Muscle of leg (tissue), 3 donors: ENCODE measurements at regions not wholly inside any gene's neighbourhood (a gene's known extent, or its start where the extent isn't known, plus 50 kb on each side); places are given as distances from the start of the nearest gene placed in this dataset.

ENCODE experiments used
- DNase-seq: peaks from one replicate; pipeline ENCODE4 v3.0.0; 2013
- H3K27ac ChIP-seq: one replicate; pipeline ENCODE4 v1.5.1; 2013; ENCODE audit warnings: mild to moderate bottlenecking, low read length, control low read depth
- H3K27me3 ChIP-seq: one replicate; pipeline ENCODE4 v1.6.1; 2013; ENCODE audit warnings: low read length; ENCODE audit not compliant: control insufficient read depth, insufficient read depth
- H3K36me3 ChIP-seq: one replicate; pipeline ENCODE4 v1.6.1; 2013; ENCODE audit warnings: low read length; ENCODE audit not compliant: control insufficient read depth, insufficient read depth
- H3K4me1 ChIP-seq: one replicate; pipeline ENCODE4 v1.6.1; 2013; ENCODE audit warnings: low read length; ENCODE audit not compliant: control insufficient read depth, insufficient read depth
- H3K4me3 ChIP-seq: one replicate; pipeline ENCODE4 v1.5.1; 2013; ENCODE audit warnings: low read length, control low read depth
- H3K9me3 ChIP-seq: replicated peaks from 2 replicates; pipeline ENCODE4 v1.6.1; 2013; ENCODE audit warnings: low read depth, low read length; ENCODE audit not compliant: control insufficient read depth
- WGBS: methylation state at CpG from one replicate; pipeline ENCODE4 v1.1.5; 2013; ENCODE audit warnings: missing lambda C conversion rate; ENCODE audit not compliant: insufficient coverage; 5-methylcytosine and 5-hydroxymethylcytosine counted together

GRCh38 chrX:131729295-131729694 lies 185.4 kb downstream of the OR13H1 start:
- Histone ChIP-seq H3K4me3 (peak overlapping the region; percentile 50), H3K9me3 (peaks cover 14% of the 10 kb centered on the region), H3K4me1 (peaks cover 2% of the 10 kb centered on the region), H3K27ac (peak overlapping the region; percentile 86), H3K36me3 (no peaks in the 10 kb centered on the region), H3K27me3 (peaks cover 2% of the 10 kb centered on the region)
- peak; percentile 96 for DNase-seq
- WGBS: 52% methylated on average over 13 of the region's 15 CpGs

DNA sequence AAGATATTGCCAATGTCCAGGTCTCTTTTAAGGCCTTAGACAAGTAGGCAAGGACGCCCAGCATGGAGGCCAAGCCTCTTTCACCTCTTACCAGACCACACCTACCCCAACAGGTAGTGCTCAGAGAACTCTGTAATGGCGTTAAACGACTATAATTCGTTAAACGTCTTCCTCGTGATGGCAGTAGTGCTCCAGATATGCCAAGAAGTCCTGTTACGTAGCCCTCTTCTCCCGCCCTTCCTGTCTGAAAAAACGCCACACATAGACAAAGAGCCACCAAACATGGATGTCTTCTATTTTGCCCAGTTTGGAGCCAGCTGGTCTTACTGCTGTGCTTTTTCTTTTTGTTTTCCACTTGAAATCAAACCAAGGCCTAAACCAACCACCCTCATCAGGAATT lies 190.7 kb downstream of the OR13H1 start:
- H3K4me3 ChIP-seq: no peak overlapping the region
- no peaks in the 10 kb centered on the region for H3K27me3 ChIP-seq
- WGBS: 67% methylated on average over 9 of the region's 9 CpGs
- peaks cover 2% of the 10 kb centered on the region for H3K9me3 ChIP-seq
- peak; percentile 96 for DNase-seq
- H3K36me3 ChIP-seq: no peaks in the 10 kb centered on the region
- no peak overlapping the region for H3K27ac ChIP-seq
- H3K4me1 ChIP-seq: peaks cover 2% of the 10 kb centered on the region

DNA sequence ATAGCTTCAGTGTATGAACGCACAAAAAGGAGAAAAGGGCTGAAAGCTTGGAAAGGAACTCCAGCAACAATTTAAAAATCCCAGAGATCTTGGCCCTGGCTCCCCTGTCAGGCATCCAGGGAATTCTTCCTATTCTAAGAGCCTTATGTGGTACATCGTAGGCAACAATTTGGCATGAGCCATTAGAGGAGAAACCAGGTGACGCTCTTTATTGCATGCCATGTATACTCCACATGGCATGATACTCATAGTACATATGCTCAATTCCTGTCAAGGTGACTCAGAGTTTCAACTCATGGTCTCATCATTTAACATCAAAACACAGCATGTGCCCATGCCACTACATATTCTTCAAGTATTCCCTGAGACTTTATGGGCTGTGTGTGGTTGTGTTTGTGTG lies 191.3 kb downstream of the OR13H1 start:
- no peaks in the 10 kb centered on the region for H3K4me1 ChIP-seq
- H3K36me3 ChIP-seq: no peaks in the 10 kb centered on the region
- 54% methylated on average over 2 of the region's 3 CpGs for WGBS
- no peaks in the 10 kb centered on the region for H3K27me3 ChIP-seq
- DNase-seq: no peak
- no peak overlapping the region for H3K27ac ChIP-seq
- H3K4me3 ChIP-seq: no peak overlapping the region
- peaks cover 6% of the 10 kb centered on the region for H3K9me3 ChIP-seq

GRCh38 chrX:131739823-131740222 lies 195.9 kb downstream of the OR13H1 start:
- no CpG with 5 or more reads among the region's 2 CpGs for WGBS
- Histone ChIP-seq H3K36me3 (no peaks in the 10 kb centered on the region), H3K27me3 (no peaks in the 10 kb centered on the region), H3K9me3 (peaks cover 9% of the 10 kb centered on the region), H3K4me1 (no peaks in the 10 kb centered on the region), H3K4me3 (no peak overlapping the region), H3K27ac (no peak overlapping the region)
- DNase-seq: no peak

GRCh38 chrX:131741103-131741581 lies 197.3 kb downstream of the OR13H1 start:
- H3K27ac ChIP-seq: peak overlapping the region; percentile 82
- no peaks in the 10 kb centered on the region for H3K27me3 ChIP-seq
- H3K4me3 ChIP-seq: peak overlapping the region; percentile 51
- peaks cover 9% of the 10 kb centered on the region for H3K9me3 ChIP-seq
- peak; percentile 95 for DNase-seq
- no peaks in the 10 kb centered on the region for H3K4me1 ChIP-seq
- H3K36me3 ChIP-seq: no peaks in the 10 kb centered on the region
- 56% methylated on average over 9 of the region's 12 CpGs for WGBS

GRCh38 chrX:131745942-131746489 lies 202.1 kb downstream of the OR13H1 start:
- Histone ChIP-seq H3K27ac (no peak overlapping the region), H3K27me3 (no peaks in the 10 kb centered on the region), H3K4me1 (no peaks in the 10 kb centered on the region), H3K4me3 (no peak overlapping the region), H3K36me3 (no peaks in the 10 kb centered on the region), H3K9me3 (no peaks in the 10 kb centered on the region)
- no peak for DNase-seq
- 45% methylated on average over 2 of the region's 5 CpGs for WGBS

DNA sequence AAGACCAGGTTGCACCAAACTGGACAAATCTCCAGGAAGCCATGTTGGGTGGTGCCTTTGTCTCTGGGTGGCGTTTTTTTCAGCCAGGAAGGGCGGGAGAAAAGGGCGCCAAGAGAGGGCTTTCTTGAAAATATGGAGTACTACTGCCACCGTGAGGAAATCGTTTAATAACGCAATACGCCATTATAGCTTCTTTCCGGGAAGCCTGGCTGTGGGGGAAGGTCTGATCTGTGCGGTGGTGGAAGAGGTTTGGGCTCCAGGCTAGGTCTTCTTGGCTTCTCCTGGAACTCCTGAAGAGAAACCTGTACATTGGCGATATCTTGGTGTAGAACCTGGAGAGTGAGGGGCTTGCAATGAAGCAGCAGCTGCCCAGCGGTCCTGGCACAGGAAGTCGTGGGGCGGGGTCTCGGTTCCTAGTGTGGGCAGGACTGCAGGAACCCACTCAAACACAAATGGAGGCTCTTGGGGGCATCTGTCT lies 202.7 kb downstream of the OR13H1 start:
- Histone ChIP-seq H3K27me3 (no peaks in the 10 kb centered on the region), H3K4me3 (peak overlapping the region; percentile 63), H3K36me3 (no peaks in the 10 kb centered on the region), H3K4me1 (no peaks in the 10 kb centered on the region), H3K9me3 (no peaks in the 10 kb centered on the region), H3K27ac (peak overlapping the region; percentile 80)
- peak; percentile 95 for DNase-seq
- 45% methylated on average over 11 of the region's 14 CpGs for WGBS

DNA sequence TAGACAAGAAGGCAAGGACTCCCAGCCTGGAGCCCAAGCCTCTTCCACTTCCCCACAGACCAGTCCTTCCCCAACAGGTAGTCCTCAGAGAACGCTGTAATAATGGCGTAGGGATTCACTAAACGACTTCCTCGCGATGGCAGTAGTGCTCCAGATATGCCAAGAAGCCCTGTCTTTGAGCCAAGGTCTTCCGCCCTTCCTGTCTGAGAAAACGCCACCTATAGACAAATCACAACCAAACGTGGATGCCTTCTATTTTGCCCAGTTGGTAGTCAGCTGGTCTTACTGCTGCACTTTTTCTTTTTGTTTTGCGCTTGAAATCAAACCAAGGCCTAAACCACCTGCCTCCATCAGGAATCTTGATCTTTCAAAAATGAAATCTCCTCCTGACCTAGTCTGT lies 203.3 kb downstream of the OR13H1 start:
- Histone ChIP-seq H3K4me3 (peak overlapping the region; percentile 63), H3K27ac (peak overlapping the region; percentile 80), H3K27me3 (no peaks in the 10 kb centered on the region), H3K4me1 (no peaks in the 10 kb centered on the region), H3K36me3 (no peaks in the 10 kb centered on the region), H3K9me3 (no peaks in the 10 kb centered on the region)
- DNase-seq: peak; percentile 95
- WGBS: 36% methylated on average over 4 of the region's 9 CpGs

- WGBS: 52% methylated on average over 7 of the region's 24 CpGs
- Histone ChIP-seq H3K27me3 (peaks cover 5% of the 10 kb centered on the region), H3K4me3 (peak overlapping the region; percentile 51), H3K36me3 (peaks cover 3% of the 10 kb centered on the region), H3K9me3 (no peaks in the 10 kb centered on the region), H3K4me1 (no peaks in the 10 kb centered on the region), H3K27ac (peak overlapping the region; percentile 80)
- peak; percentile 97 for DNase-seq
Observed at GRCh38 chrX:131752493-131753198, 208.8 kb downstream of the OR13H1 start.

DNA sequence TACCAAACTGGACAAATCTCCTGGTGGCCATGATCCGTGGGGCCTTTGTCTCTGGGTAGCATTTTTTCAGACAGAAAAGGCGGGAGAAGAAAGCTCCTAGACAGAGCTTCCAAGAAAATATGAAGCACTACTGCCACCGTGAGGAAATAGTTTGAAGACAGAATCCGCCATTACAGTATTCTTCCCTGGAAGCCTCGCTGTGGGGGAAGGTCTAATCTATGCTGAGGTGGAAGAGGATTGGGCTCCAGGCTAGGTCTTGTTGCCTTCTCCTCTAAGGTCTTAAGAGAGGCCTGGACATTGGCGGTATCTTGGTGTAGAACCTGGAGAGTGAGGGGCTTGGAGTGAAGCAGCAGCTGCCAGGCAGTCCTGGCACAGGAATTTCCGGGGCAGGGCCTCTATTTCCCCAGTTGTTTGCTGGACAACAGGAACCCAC lies 218.9 kb downstream of the OR13H1 start:
- 50% methylated on average over 7 of the region's 7 CpGs for WGBS
- H3K4me3 ChIP-seq: peak overlapping the region; percentile 24

More for the DNA sequence above, 218.9 kb downstream of the OR13H1 start:
- peak; percentile 96 for DNase-seq
- Histone ChIP-seq H3K36me3 (no peaks in the 10 kb centered on the region), H3K27ac (peak overlapping the region; percentile 29), H3K27me3 (peaks cover 5% of the 10 kb centered on the region), H3K4me1 (peaks cover 5% of the 10 kb centered on the region), H3K9me3 (no peaks in the 10 kb centered on the region)
